ENCODE measurements at regions not wholly inside any gene's neighbourhood (a gene's known extent, or its start where the extent isn't known, plus 50 kb on each side); places are given as distances from the start of the nearest gene placed in this dataset.

- H3K4me3 ChIP-seq (ENCODE audit: low read depth in 1 of 3, low read length in 3 of 3) = no peak overlapping the region
- no peak for FAIRE-seq
- no peak overlapping the region for H3K27ac ChIP-seq (ENCODE audit: low read depth in 1 of 3, low read length in 2 of 3)
- H3K4me1 ChIP-seq (ENCODE audit: control insufficient read depth in 3 of 3, insufficient read depth in 2 of 3, low read depth in 1 of 3, low read length in 2 of 3) = no peaks in the 10 kb centered on the region
- no peaks in the 10 kb centered on the region for H3K9me3 ChIP-seq (ENCODE audit: control insufficient read depth in 2 of 2, insufficient read depth in 1 of 2, low read depth in 1 of 2, low read length in 1 of 2)
- no peaks in the 10 kb centered on the region for H3K27me3 ChIP-seq (ENCODE audit: control insufficient read depth in 3 of 3, insufficient read depth in 3 of 3, low read length in 3 of 3)
- 59 to 83% (median 61%) methylated on average over 1 of the region's 1 CpG for WGBS, 3 donors
- H3K36me3 ChIP-seq (ENCODE audit: control insufficient read depth in 3 of 3, insufficient read depth in 2 of 3, low read depth in 1 of 3, low read length in 3 of 3) = no peaks in the 10 kb centered on the region
- DNase-seq = no peak
Measured at GRCh38 chr4:167399201-167399600, 164.9 kb upstream of the SPOCK3 start.

DNA sequence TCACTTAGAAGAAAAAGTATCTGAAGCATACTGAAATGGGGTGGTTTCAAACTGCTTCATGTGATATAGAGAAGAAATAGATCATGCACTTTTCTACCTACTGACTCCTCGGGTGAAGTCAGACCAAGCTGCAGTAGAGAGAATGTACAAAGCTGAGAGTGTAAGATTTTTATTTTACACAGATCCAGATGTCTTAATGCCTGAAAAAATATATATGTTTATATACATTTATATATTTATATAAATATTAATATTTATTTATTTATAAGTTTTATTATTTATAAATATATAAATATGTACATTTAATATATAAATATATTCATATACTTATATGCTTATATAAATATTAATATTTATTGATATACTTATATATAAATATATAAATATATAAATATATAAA lies 171.9 kb upstream of the SPOCK3 start:
- 93 to 100% (median 93%) methylated on average over 1 of the region's 1 CpG for WGBS, 3 donors
- DNase-seq = no peak
- FAIRE-seq = no peak
- Histone ChIP-seq H3K27me3 (ENCODE audit: control insufficient read depth in 3 of 3, insufficient read depth in 3 of 3, low read length in 3 of 3) (no peaks in the 10 kb centered on the region), H3K4me3 (ENCODE audit: low read depth in 1 of 3, low read length in 3 of 3) (no peak overlapping the region), H3K27ac (ENCODE audit: low read depth in 1 of 3, low read length in 2 of 3) (no peak overlapping the region), H3K4me1 (ENCODE audit: control insufficient read depth in 3 of 3, insufficient read depth in 2 of 3, low read depth in 1 of 3, low read length in 2 of 3) (no peaks in the 10 kb centered on the region), H3K9me3 (ENCODE audit: control insufficient read depth in 2 of 2, insufficient read depth in 1 of 2, low read depth in 1 of 2, low read length in 1 of 2) (no peaks in the 10 kb centered on the region), H3K36me3 (ENCODE audit: control insufficient read depth in 3 of 3, insufficient read depth in 2 of 3, low read depth in 1 of 3, low read length in 3 of 3) (no peaks in the 10 kb centered on the region)

- Histone ChIP-seq H3K27ac (ENCODE audit: low read depth in 1 of 3, low read length in 2 of 3) (no peak overlapping the region), H3K27me3 (ENCODE audit: control insufficient read depth in 3 of 3, insufficient read depth in 3 of 3, low read length in 3 of 3) (no peaks in the 10 kb centered on the region), H3K36me3 (ENCODE audit: control insufficient read depth in 3 of 3, insufficient read depth in 2 of 3, low read depth in 1 of 3, low read length in 3 of 3) (no peaks in the 10 kb centered on the region), H3K4me3 (ENCODE audit: low read depth in 1 of 3, low read length in 3 of 3) (no peak overlapping the region), H3K9me3 (ENCODE audit: control insufficient read depth in 2 of 2, insufficient read depth in 1 of 2, low read depth in 1 of 2, low read length in 1 of 2) (no peaks in the 10 kb centered on the region), H3K4me1 (ENCODE audit: control insufficient read depth in 3 of 3, insufficient read depth in 2 of 3, low read depth in 1 of 3, low read length in 2 of 3) (no peaks in the 10 kb centered on the region)
- DNase-seq (no peak), FAIRE-seq (no peak)
- WGBS, 3 donors = 87 to 90% (median 89%) methylated on average over 4 of the region's 4 CpGs
Measured at GRCh38 chr4:167415461-167415860, 181.2 kb upstream of the SPOCK3 start.

- DNase-seq (no peak), FAIRE-seq (no peak)
- H3K4me3 ChIP-seq (ENCODE audit: low read depth in 1 of 3, low read length in 3 of 3) = no peak overlapping the region
- WGBS, 3 donors = 79 to 83% (median 80%) methylated on average over 3 of the region's 3 CpGs
- H3K27ac ChIP-seq (ENCODE audit: low read depth in 1 of 3, low read length in 2 of 3) = no peak overlapping the region
- no peaks in the 10 kb centered on the region for H3K36me3 ChIP-seq (ENCODE audit: control insufficient read depth in 3 of 3, insufficient read depth in 2 of 3, low read depth in 1 of 3, low read length in 3 of 3)
- no peaks in the 10 kb centered on the region for H3K9me3 ChIP-seq (ENCODE audit: control insufficient read depth in 2 of 2, insufficient read depth in 1 of 2, low read depth in 1 of 2, low read length in 1 of 2)
- H3K27me3 ChIP-seq (ENCODE audit: control insufficient read depth in 3 of 3, insufficient read depth in 3 of 3, low read length in 3 of 3) = no peaks in the 10 kb centered on the region
- no peaks in the 10 kb centered on the region for H3K4me1 ChIP-seq (ENCODE audit: control insufficient read depth in 3 of 3, insufficient read depth in 2 of 3, low read depth in 1 of 3, low read length in 2 of 3)
Measured at GRCh38 chr4:167419468-167420140, 185.3 kb upstream of the SPOCK3 start.

DNA sequence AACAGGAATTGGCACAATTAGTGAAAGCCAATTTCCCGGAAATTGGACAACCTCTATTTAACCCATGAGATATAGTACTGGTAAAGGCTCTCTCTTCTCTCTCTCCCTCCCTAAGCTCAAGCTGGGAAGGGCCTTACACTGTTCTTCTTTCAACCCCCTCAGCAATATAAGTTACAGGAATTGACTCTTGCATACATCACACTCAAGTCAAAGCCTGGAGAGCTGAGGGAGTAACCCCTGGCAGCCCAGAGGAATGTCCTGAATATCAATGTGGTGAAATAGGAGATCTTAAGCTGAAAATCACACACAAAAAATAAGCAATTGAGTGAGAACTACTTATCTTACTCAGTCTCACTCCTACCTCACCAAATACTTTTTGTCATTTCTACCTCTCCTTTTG lies 186.9 kb upstream of the SPOCK3 start:
- DNase-seq (no peak), FAIRE-seq (no peak)
- WGBS, 3 donors = 16 to 35% (median 27%) methylated on average over 1 of the region's 1 CpG
- Histone ChIP-seq H3K9me3 (ENCODE audit: control insufficient read depth in 2 of 2, insufficient read depth in 1 of 2, low read depth in 1 of 2, low read length in 1 of 2) (peaks cover 0 to 4% of the 10 kb centered on the region in 2 donors), H3K27ac (ENCODE audit: low read depth in 1 of 3, low read length in 2 of 3) (no peak overlapping the region), H3K4me1 (ENCODE audit: control insufficient read depth in 3 of 3, insufficient read depth in 2 of 3, low read depth in 1 of 3, low read length in 2 of 3) (no peaks in the 10 kb centered on the region), H3K27me3 (ENCODE audit: control insufficient read depth in 3 of 3, insufficient read depth in 3 of 3, low read length in 3 of 3) (no peaks in the 10 kb centered on the region), H3K36me3 (ENCODE audit: control insufficient read depth in 3 of 3, insufficient read depth in 2 of 3, low read depth in 1 of 3, low read length in 3 of 3) (no peaks in the 10 kb centered on the region), H3K4me3 (ENCODE audit: low read depth in 1 of 3, low read length in 3 of 3) (no peak overlapping the region)

GRCh38 chr4:167424341-167425256 lies 190.3 kb upstream of the SPOCK3 start:
- Histone ChIP-seq H3K36me3 (ENCODE audit: control insufficient read depth in 3 of 3, insufficient read depth in 2 of 3, low read depth in 1 of 3, low read length in 3 of 3) (no peaks in the 10 kb centered on the region), H3K4me1 (ENCODE audit: control insufficient read depth in 3 of 3, insufficient read depth in 2 of 3, low read depth in 1 of 3, low read length in 2 of 3) (no peaks in the 10 kb centered on the region), H3K27ac (ENCODE audit: low read depth in 1 of 3, low read length in 2 of 3) (no peak overlapping the region), H3K4me3 (ENCODE audit: low read depth in 1 of 3, low read length in 3 of 3) (no peak overlapping the region), H3K9me3 (ENCODE audit: control insufficient read depth in 2 of 2, insufficient read depth in 1 of 2, low read depth in 1 of 2, low read length in 1 of 2) (peaks cover 0 to 4% of the 10 kb centered on the region in 2 donors), H3K27me3 (ENCODE audit: control insufficient read depth in 3 of 3, insufficient read depth in 3 of 3, low read length in 3 of 3) (no peaks in the 10 kb centered on the region)
- DNase-seq (no peak), FAIRE-seq (no peak)
- 68 to 83% (median 70%) methylated on average over 7 of the region's 7 CpGs for WGBS, 3 donors

DNA sequence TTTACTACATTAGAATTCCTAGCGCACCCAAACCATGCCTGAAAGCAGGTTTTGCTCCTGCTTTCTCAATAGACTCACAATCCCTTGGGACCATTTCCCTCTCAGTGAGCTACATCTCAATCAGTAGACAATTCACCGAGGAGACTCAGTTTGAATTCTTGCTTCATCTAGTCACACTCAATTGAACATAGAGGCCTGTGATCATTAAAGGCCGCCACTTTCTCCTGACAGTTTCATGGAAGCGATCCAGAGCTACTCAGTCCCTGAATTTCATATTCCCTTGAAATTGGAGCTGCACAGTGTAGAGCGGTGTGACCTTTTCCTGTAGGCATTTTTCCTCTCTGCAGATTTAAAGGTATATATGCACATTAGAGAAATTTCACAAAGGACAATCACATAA lies 193.9 kb upstream of the SPOCK3 start:
- Histone ChIP-seq H3K36me3 (ENCODE audit: control insufficient read depth in 3 of 3, insufficient read depth in 2 of 3, low read depth in 1 of 3, low read length in 3 of 3) (no peaks in the 10 kb centered on the region), H3K4me1 (ENCODE audit: control insufficient read depth in 3 of 3, insufficient read depth in 2 of 3, low read depth in 1 of 3, low read length in 2 of 3) (no peaks in the 10 kb centered on the region), H3K27me3 (ENCODE audit: control insufficient read depth in 3 of 3, insufficient read depth in 3 of 3, low read length in 3 of 3) (no peaks in the 10 kb centered on the region), H3K9me3 (ENCODE audit: control insufficient read depth in 2 of 2, insufficient read depth in 1 of 2, low read depth in 1 of 2, low read length in 1 of 2) (peaks cover 0 to 4% of the 10 kb centered on the region in 2 donors), H3K4me3 (ENCODE audit: low read depth in 1 of 3, low read length in 3 of 3) (no peak overlapping the region), H3K27ac (ENCODE audit: low read depth in 1 of 3, low read length in 2 of 3) (no peak overlapping the region)
- WGBS, 3 donors = 69 to 86% (median 71%) methylated on average over 5 of the region's 5 CpGs
- no peak for DNase-seq
- no peak for FAIRE-seq

DNA sequence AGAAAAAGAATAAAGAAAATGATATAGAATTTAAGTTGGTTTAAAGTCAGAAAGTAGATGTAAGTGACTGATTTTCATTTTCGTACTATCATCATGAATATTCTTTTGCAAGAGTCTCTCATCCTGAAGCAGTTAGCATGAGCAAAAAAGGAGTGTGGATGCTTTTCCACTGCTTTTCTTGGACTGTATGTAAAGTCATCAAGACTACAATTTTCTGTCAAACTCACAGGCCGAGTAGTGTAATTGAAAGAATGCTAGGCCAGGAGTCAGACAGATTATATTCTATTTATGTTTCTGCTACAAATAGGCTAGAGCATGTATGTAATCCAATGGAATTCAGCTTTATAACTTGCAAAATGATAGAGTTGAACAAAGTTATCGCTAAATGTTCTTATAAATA lies 197.1 kb upstream of the SPOCK3 start:
- Histone ChIP-seq H3K9me3 (ENCODE audit: control insufficient read depth in 2 of 2, insufficient read depth in 1 of 2, low read depth in 1 of 2, low read length in 1 of 2) (no peaks in the 10 kb centered on the region), H3K4me3 (ENCODE audit: low read depth in 1 of 3, low read length in 3 of 3) (no peak overlapping the region), H3K36me3 (ENCODE audit: control insufficient read depth in 3 of 3, insufficient read depth in 2 of 3, low read depth in 1 of 3, low read length in 3 of 3) (no peaks in the 10 kb centered on the region), H3K4me1 (ENCODE audit: control insufficient read depth in 3 of 3, insufficient read depth in 2 of 3, low read depth in 1 of 3, low read length in 2 of 3) (no peaks in the 10 kb centered on the region), H3K27me3 (ENCODE audit: control insufficient read depth in 3 of 3, insufficient read depth in 3 of 3, low read length in 3 of 3) (no peaks in the 10 kb centered on the region), H3K27ac (ENCODE audit: low read depth in 1 of 3, low read length in 2 of 3) (no peak overlapping the region)
- no peak for DNase-seq
- WGBS, 3 donors = 87 to 88% (median 87%) methylated on average over 3 of the region's 3 CpGs
- no peak for FAIRE-seq

Data from small intestine (tissue), 7 donors.